HG03571 (cell line): ENCODE measurements at regions not wholly inside any gene's neighbourhood (a gene's known extent, or its start where the extent isn't known, plus 50 kb on each side); places are given as distances from the start of the nearest gene placed in this dataset.
"Not testable (repeated sequence)": the region's sequence is repeated elsewhere in the genome, so short reads cannot be mapped to it uniquely, and the experiment has no call there.

Experiments
- ATAC-seq: cut with Tn5 transposase; IDR thresholded peaks from one replicate; pipeline ENCODE4 v1.9.1; 2021; ENCODE audit not compliant: unreplicated experiment

- ATAC-seq, result no peak
These were observed 94.7 kb upstream of the LOC128125822 start for GRCh38 chr6:63477422-63478040.

- no peak for ATAC-seq
These were observed 93.5 kb upstream of the LOC128125822 start for GRCh38 chr6:63478734-63479133.

GRCh38 chr6:63486196-63486595, 86.1 kb upstream of the LOC128125822 start:
- ATAC-seq, result no peak

- no peak for ATAC-seq
These were observed 85.0 kb upstream of the LOC128125822 start for GRCh38 chr6:63487103-63487813.

GRCh38 chr6:63491119-63491518, 81.2 kb upstream of the LOC128125822 start:
- ATAC-seq, result no peak

GRCh38 chr6:63492476-63492875, 79.8 kb upstream of the LOC128125822 start:
- no peak for ATAC-seq

GRCh38 chr6:63493557-63493956, 78.7 kb upstream of the LOC128125822 start:
- no peak for ATAC-seq

- ATAC-seq, result no peak
These were observed 75.9 kb upstream of the LOC128125822 start for GRCh38 chr6:63496361-63496804.

- no peak for ATAC-seq
These were observed 70.1 kb upstream of the LOC128125822 start for GRCh38 chr6:63502156-63502555.

- ATAC-seq, result no peak
These were observed 69.1 kb upstream of the LOC128125822 start for GRCh38 chr6:63503199-63503598.

GRCh38 chr6:63504777-63505384, 67.4 kb upstream of the LOC128125822 start:
- peak; percentile 99 for ATAC-seq

GRCh38 chr6:63507096-63507495, 65.2 kb upstream of the LOC128125822 start:
- ATAC-seq, result no peak

- no peak for ATAC-seq
These were observed 62.5 kb upstream of the LOC128125822 start for GRCh38 chr6:63509652-63510352.

GRCh38 chr6:63510353-63510686, 62.0 kb upstream of the LOC128125822 start:
- ATAC-seq, result no peak

- no peak for ATAC-seq
These were observed 61.4 kb upstream of the LOC128125822 start for GRCh38 chr6:63510849-63511248.

- no peak for ATAC-seq
These were observed 57.6 kb upstream of the LOC128125822 start for GRCh38 chr6:63514488-63515173.

- not testable (repeated sequence) for ATAC-seq
These were observed 57.1 kb upstream of the LOC128125822 start for GRCh38 chr6:63515227-63515626.

- no peak for ATAC-seq
These were observed 55.9 kb upstream of the LOC128125822 start for GRCh38 chr6:63516186-63516944.

GRCh38 chr6:63517221-63517620, 55.1 kb upstream of the LOC128125822 start:
- no peak for ATAC-seq

GRCh38 chr6:63521475-63522210, 50.6 kb upstream of the LOC128125822 start:
- ATAC-seq, result no peak
